HepG2 (cell line): ENCODE measurements at regions not wholly inside any gene's neighbourhood (a gene's known extent, or its start where the extent isn't known, plus 50 kb on each side); places are given as distances from the start of the nearest gene placed in this dataset.

Source experiments
- ATAC-seq: fragments of 200-7000 bp; cut with Tn5 transposase; 3 replicates; pipeline ENCODE4 v1.9.1; 2020; ENCODE audit warnings: mild to moderate bottlenecking, moderate library complexity
- BruUV-seq: library from RNA; stranded (reverse); fragments of 400-500 nt; replicated peaks from 2 replicates; lab custom pipeline; 2021; lab: Mats Ljungman, UMichigan
- CTCF ChIA-PET: fragments of 300-600 bp; formaldehyde crosslinking; extraction: SDS; loops from one replicate; lab custom pipeline; 2021; ENCODE audit warnings: low total read pairs, inconsistent platforms, low intra/inter-chr PET ratio; lab: Yijun Ruan, JAX
- POLR2A ChIA-PET: fragments of 350-600 bp; sonication (Branson Sonifier 250); formaldehyde crosslinking; loops from one replicate; lab custom pipeline; 2020; ENCODE audit warnings: antibody characterized with exemption, inconsistent platforms; lab: Yijun Ruan, JAX
- DNase-seq: peaks from one replicate; pipeline ENCODE4 v3.0.0-alpha.2; 2015; ENCODE audit warnings: low spot score
- FAIRE-seq: peaks from 3 replicates; lab custom pipeline; 2011; peaks lifted over from hg19 to GRCh38; lab: Jason Lieb, UNC
- H2AFZ ChIP-seq: one replicate; pipeline ENCODE4 v1.6.1; 2011; ENCODE audit warnings: low read length, inconsistent platforms
- H3K27ac ChIP-seq: fragments of 300-600 bp; 3 replicates; pipeline ENCODE4 v1.8.0; 2011; ENCODE audit warnings: mixed run types, mild to moderate bottlenecking, mixed read lengths, low read length, inconsistent platforms; ENCODE audit not compliant: insufficient read depth; ENCODE audit errors: extremely low read length
- H3K27me3 ChIP-seq, 2 experiments: fragments of 200-600 bp in 1 of 2; 2 replicates in 1 of 2; 3 replicates in 1 of 2; pipeline versions ENCODE4 v1.6.0 to v1.8.0; 2011; ENCODE audit warnings: low read length in 2 of 2, mild to moderate bottlenecking in 2 of 2, moderate library complexity in 2 of 2, inconsistent platforms in 1 of 2; ENCODE audit not compliant: insufficient read depth in 2 of 2, control insufficient read depth in 1 of 2
- H3K36me3 ChIP-seq, 2 experiments: fragments of 200-600 bp in 1 of 2; replicated peaks in 1 of 2; 2 replicates in 1 of 2; 3 replicates in 1 of 2; pipeline versions ENCODE4 v1.5.1 to v1.8.0; 2011; ENCODE audit warnings: low read length in 2 of 2, inconsistent platforms in 1 of 2; ENCODE audit not compliant: insufficient read depth in 2 of 2, control insufficient read depth in 1 of 2
- H3K4me1 ChIP-seq: 2 replicates; pipeline ENCODE4 v1.5.1; 2012; ENCODE audit warnings: low read length, inconsistent platforms; ENCODE audit not compliant: insufficient read depth
- H3K4me2 ChIP-seq: 2 replicates; pipeline ENCODE4 v1.6.0; 2011; ENCODE audit warnings: low read depth, low read length, inconsistent platforms
- H3K4me3 ChIP-seq, 3 experiments: fragments of 200-600 bp in 1 of 3; sonication (generic), shearing (Covaris generic) in 1 of 3; replicated peaks in 1 of 3; 2 replicates each; pipeline ENCODE4 v1.5.1; 2011 to 2016; ENCODE audit warnings: low read length in 3 of 3, inconsistent platforms in 2 of 3, low read depth in 2 of 3, mild to moderate bottlenecking in 2 of 3, control low read depth in 1 of 3, mixed read lengths in 1 of 3; ENCODE audit not compliant: insufficient read depth in 1 of 3
- H3K79me2 ChIP-seq: one replicate; pipeline ENCODE4 v1.6.1; 2011; ENCODE audit warnings: low read length, inconsistent platforms; ENCODE audit not compliant: insufficient read depth
- H3K9ac ChIP-seq: 2 replicates; pipeline ENCODE4 v1.6.0; 2011; ENCODE audit warnings: mild to moderate bottlenecking, low read depth, low read length, inconsistent platforms; ENCODE audit not compliant: insufficient read depth
- H3K9me3 ChIP-seq: 2 replicates; pipeline ENCODE4 v1.5.1; 2012; ENCODE audit warnings: mild to moderate bottlenecking, low read length
- H4K20me1 ChIP-seq: 2 replicates; pipeline ENCODE4 v1.6.0; 2011; ENCODE audit warnings: inconsistent platforms, mild to moderate bottlenecking, low read length, moderate library complexity; ENCODE audit not compliant: insufficient read depth
- BCL3 ChIP-seq: sonication (generic); formaldehyde crosslinking; IDR thresholded peaks from 2 replicates; pipeline ENCODE4 v1.5.1; 2020; ENCODE audit warnings: mild to moderate bottlenecking, missing genetic modification reagents, moderate library complexity
- E2F2 ChIP-seq: sonication (generic); formaldehyde crosslinking; IDR thresholded peaks from 2 replicates; pipeline ENCODE4 v1.4.0; 2020; ENCODE audit warnings: missing genetic modification reagents, borderline replicate concordance
- RFX5 ChIP-seq: IDR thresholded peaks from 2 replicates; pipeline ENCODE4 v1.6.1; 2011; ENCODE audit warnings: low read depth, low read length, improper control_type of control experiment
- SIX1 ChIP-seq: sonication (generic); formaldehyde crosslinking; IDR thresholded peaks from 2 replicates; pipeline ENCODE4 v1.4.0; 2020; ENCODE audit warnings: missing genetic modification reagents, borderline replicate concordance
- TERF1 ChIP-seq: sonication (generic); formaldehyde crosslinking; IDR thresholded peaks from 2 replicates; pipeline ENCODE4 v1.8.0; 2022; ENCODE audit warnings: mild to moderate bottlenecking, missing genetic modification reagents, moderate library complexity
- ZNF318 ChIP-seq: sonication (generic); formaldehyde crosslinking; IDR thresholded peaks from 2 replicates; pipeline ENCODE4 v1.4.0; 2020; ENCODE audit warnings: mild to moderate bottlenecking, missing genetic modification reagents
- ZNF607 ChIP-seq: sonication (generic); formaldehyde crosslinking; IDR thresholded peaks from 2 replicates; pipeline ENCODE4 v1.5.1; 2020; ENCODE audit warnings: missing genetic modification reagents, mild to moderate bottlenecking, borderline replicate concordance
- ZNF737 ChIP-seq: sonication (generic); formaldehyde crosslinking; IDR thresholded peaks from 2 replicates; pipeline ENCODE4 v1.5.0; 2020; ENCODE audit warnings: missing genetic modification reagents, mild to moderate bottlenecking, borderline replicate concordance
- WGBS: methylation state at CpG from one replicate; pipeline ENCODE4 v1.1.6; 2017; ENCODE audit warnings: low lambda C conversion rate; 5-methylcytosine and 5-hydroxymethylcytosine counted together
- in situ Hi-C: cut with HindIII; loops from 2 replicates; pipeline ENCODE4 v1.10.0; 2017; ENCODE audit warnings: low pct_unique_long_range_greater_than_20kb; ENCODE audit not compliant: extremely low pct_ligation_motif_present
- intact Hi-C: fragments of 100-400 bp; cut with micrococcal nuclease; formaldehyde crosslinking; loops from one replicate; pipeline ENCODE4 v1.10.0; 2022; ENCODE audit not compliant: unreplicated experiment

GRCh38 chr5:112016980-112017379 is 260.0 kb upstream of the NREP start:
- Histone ChIP-seq H3K9ac (no peak overlapping the region), H3K27ac (no peak overlapping the region), H3K4me2 (no peak overlapping the region), H3K9me3 (no peaks in the 10 kb centered on the region), H3K4me1 (peaks cover 6% of the 10 kb centered on the region; the same call in 1 of the 2 replicates), H3K79me2 (no peaks in the 10 kb centered on the region), H3K4me3 (no peak overlapping the region), H3K27me3 (no peaks in the 10 kb centered on the region), H4K20me1 (no peaks in the 10 kb centered on the region), H3K36me3 (no peaks in the 10 kb centered on the region), H2AFZ (no peak overlapping the region)
- DNase-seq (no peak), ATAC-seq (no peak), FAIRE-seq (no peak)
- TF ChIP-seq TERF1 (CRISPR knock-in tag) (no peak), RFX5 (no peak), ZNF607 (CRISPR knock-in tag) (no peak), BCL3 (CRISPR knock-in tag) (no peak), ZNF737 (CRISPR knock-in tag) (no peak), SIX1 (CRISPR knock-in tag) (no peak), E2F2 (CRISPR knock-in tag) (no peak), ZNF318 (no peak)
- in situ Hi-C loops: no loop called here
- WGBS: 41% methylated on average over 5 of the region's 5 CpGs
- no TSS peak for BruUV-seq
- intact Hi-C loops: no loop called here
- CTCF ChIA-PET: no interaction called here
- POLR2A ChIA-PET: no interaction called here
